ENCODE measurements at regions not wholly inside any gene's neighbourhood (a gene's known extent, or its start where the extent isn't known, plus 50 kb on each side); places are given as distances from the start of the nearest gene placed in this dataset.

DNA sequence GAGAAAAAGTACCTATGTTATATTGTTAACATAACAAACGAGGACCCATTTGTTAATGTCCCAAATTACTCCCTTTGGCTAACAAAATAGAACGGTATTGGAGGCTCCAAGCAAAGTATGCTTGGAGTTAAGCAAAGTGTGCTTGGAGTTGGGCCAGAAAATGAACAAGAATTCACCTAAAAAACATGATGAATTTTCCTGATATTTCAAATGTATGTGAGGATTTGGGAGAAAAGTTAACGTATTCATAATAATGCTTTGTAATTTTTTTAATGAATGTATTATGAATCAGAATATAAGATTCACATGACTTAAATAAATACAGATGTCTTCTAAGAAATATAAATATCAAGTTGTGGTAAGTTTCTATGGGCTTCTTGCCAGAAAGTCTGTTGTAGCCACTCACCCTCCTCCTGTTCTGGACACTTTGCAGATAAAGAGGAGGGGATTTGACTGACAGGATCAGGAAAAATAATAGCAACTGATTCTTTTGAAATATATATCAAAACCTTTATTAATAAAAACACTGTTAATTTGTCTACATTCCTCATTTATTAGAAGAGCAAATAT lies 423.7 kb upstream of the MMADHC start:
- TF ChIP-seq, protein P1, sequence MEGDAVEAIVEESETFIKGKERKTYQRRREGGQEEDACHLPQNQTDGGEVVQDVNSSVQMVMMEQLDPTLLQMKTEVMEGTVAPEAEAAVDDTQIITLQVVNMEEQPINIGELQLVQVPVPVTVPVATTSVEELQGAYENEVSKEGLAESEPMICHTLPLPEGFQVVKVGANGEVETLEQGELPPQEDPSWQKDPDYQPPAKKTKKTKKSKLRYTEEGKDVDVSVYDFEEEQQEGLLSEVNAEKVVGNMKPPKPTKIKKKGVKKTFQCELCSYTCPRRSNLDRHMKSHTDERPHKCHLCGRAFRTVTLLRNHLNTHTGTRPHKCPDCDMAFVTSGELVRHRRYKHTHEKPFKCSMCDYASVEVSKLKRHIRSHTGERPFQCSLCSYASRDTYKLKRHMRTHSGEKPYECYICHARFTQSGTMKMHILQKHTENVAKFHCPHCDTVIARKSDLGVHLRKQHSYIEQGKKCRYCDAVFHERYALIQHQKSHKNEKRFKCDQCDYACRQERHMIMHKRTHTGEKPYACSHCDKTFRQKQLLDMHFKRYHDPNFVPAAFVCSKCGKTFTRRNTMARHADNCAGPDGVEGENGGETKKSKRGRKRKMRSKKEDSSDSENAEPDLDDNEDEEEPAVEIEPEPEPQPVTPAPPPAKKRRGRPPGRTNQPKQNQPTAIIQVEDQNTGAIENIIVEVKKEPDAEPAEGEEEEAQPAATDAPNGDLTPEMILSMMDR (conservative IDR thresholded peaks at IDR 0.05; ENCODE audit: low read depth): no peak
- ChIA-PET POLR2A (ENCODE audit: low non-redundant PET) (no interaction called here), CTCF (no interaction called here)
- H3K27ac ChIP-seq: no peak overlapping the region
- DNase-seq (ENCODE audit: low spot score): no peak

DNA sequence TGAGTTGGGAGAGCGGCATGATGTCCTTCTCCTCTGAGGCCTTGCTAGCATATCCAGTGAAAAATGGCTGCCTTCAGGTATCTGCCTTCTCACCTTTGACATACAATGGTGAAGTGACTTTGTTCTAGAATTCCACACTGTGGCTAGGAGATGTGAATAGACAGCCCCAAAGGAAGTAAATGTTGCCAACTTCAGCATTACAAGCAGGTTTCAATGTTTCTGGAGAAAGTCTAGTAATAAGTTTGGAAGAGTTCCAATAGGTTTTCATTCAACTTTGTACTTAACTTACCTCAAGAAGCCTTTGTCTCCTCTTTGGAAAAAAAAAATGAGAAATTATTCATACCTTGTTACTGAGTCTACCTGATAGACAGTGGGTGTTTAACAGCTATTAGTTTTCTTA lies 421.3 kb upstream of the MMADHC start:
- ChIA-PET POLR2A (ENCODE audit: low non-redundant PET) (no interaction called here), CTCF (interaction anchor here (0.9 kb wide), 1 partner anchor 52 kb away, joined by 4 read pairs; no protein-coding TSS in a partner anchor)
- TF ChIP-seq, protein P1 (conservative IDR thresholded peaks at IDR 0.05; ENCODE audit: low read depth): no peak
- DNase-seq (ENCODE audit: low spot score): no peak
- no peak overlapping the region for H3K27ac ChIP-seq

DNA sequence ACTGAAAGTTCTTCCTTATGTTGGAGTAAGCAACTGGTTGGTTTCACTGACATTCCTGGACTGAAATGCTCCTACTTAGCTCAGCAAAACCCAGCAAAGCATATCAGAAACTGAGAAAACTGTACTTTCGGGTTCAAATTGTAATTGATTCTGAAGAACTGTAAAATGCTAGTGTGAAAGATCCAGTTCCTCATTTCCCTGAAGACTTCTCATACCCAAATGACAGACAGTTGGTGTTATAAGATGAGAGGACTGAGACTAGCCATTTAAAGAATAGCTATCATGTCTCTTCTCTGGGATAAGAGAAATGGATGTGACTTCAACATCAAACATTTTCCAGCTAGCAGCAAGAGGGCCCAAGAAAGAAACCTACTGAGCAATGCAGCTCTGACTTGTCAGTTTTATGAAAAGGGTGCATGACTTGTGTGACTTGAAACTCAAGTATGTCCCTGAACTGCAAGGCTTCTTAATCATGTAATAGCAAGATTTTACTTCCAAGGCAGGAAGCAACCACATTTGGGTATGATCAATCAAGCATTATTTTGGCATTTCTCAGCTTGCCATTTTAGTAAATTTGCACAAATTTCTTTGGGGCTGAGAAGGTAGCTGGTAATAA lies 420.3 kb upstream of the MMADHC start:
- TF ChIP-seq, protein P1 (conservative IDR thresholded peaks at IDR 0.05; ENCODE audit: low read depth): no peak
- no peak for DNase-seq (ENCODE audit: low spot score)
- POLR2A ChIA-PET (ENCODE audit: low non-redundant PET): no interaction called here
- CTCF ChIA-PET: no interaction called here
- H3K27ac ChIP-seq: no peak overlapping the region

DNA sequence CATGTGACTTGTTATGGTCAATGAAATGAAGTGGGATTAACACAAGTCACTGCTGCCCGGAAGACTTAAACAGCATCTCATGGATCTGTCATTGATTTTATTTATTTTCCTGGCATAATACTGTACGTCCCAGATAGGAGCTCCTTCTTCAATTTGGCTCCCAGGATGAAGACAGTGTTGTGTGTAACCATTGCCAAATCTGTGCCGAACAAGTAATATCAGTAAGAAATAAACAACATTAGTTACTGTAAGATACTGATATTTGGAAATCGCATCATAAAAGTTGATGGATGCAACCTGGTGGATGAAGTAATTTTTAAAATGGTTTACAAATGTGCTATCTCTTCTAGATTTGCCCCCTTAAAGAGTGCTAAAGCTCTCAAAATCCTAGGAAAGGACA lies 419.0 kb upstream of the MMADHC start:
- TF ChIP-seq, protein P1 (conservative IDR thresholded peaks at IDR 0.05; ENCODE audit: low read depth): no peak
- no peak overlapping the region for H3K27ac ChIP-seq
- DNase-seq (ENCODE audit: low spot score): no peak
- ChIA-PET CTCF (no interaction called here), POLR2A (ENCODE audit: low non-redundant PET) (no interaction called here)

DNA sequence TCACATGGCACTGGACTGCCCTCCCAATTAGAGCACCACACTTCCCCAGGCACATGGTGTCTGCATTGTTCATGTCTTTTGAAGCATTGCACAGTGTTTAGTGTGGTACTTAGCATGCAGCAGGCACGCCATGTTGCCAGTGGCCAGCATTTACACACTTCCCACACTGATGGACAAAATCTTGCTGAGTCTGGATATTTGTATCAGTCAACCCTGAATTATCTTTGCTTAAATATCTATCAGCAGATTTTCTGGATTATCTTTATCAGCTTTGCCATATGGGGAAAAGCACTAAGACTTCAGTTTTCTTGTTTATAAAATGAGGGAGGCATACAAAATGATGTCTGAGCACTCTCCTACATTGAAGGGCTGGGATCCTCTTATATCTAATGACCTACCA lies 416.0 kb upstream of the MMADHC start:
- TF ChIP-seq, protein P1 (conservative IDR thresholded peaks at IDR 0.05; ENCODE audit: low read depth): no peak
- ChIA-PET CTCF (no interaction called here), POLR2A (ENCODE audit: low non-redundant PET) (no interaction called here)
- DNase-seq (ENCODE audit: low spot score): no peak
- H3K27ac ChIP-seq: no peak overlapping the region

DNA sequence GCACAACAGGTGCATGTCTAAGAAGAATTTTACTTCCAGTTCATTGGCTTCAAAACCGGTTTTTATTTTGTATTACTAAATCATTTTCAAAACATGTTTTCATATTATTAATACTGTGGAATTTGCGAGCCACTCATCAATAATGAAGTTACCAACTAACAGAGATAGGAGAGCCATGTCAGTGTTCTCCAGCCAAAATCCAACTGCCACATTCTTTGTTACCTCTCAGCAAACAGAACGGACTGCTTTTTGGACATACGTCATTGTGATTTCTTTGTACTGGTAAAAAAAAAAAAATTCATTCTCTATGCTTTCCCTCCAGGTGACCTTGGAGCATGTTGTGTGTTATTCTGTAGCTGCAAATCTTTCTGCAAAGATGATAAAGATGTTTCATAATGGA lies 414.2 kb upstream of the MMADHC start:
- ChIA-PET CTCF (no interaction called here), POLR2A (ENCODE audit: low non-redundant PET) (no interaction called here)
- H3K27ac ChIP-seq: no peak overlapping the region
- no peak for DNase-seq (ENCODE audit: low spot score)
- TF ChIP-seq, protein P1 (conservative IDR thresholded peaks at IDR 0.05; ENCODE audit: low read depth): no peak

Data from RWPE1 (cell line).